NCI-H128 (cell line): ENCODE measurements at regions not wholly inside any gene's neighbourhood (a gene's known extent, or its start where the extent isn't known, plus 50 kb on each side); places are given as distances from the start of the nearest gene placed in this dataset.

Source experiments
- DNase-seq: peaks from one replicate; lab custom pipeline; 2025; ENCODE audit not compliant: unreplicated experiment; lab: John Stamatoyannopoulos, UW

GRCh38 chr2:554444-554843 lies 122.8 kb downstream of the TMEM18 start:
- no peak for DNase-seq

- DNase-seq = no peak
Measured at GRCh38 chr2:552906-553305, 124.3 kb downstream of the TMEM18 start.

- no peak for DNase-seq
Measured at GRCh38 chr2:551621-552020, 125.6 kb downstream of the TMEM18 start.

GRCh38 chr2:550860-551567 lies 126.2 kb downstream of the TMEM18 start:
- no peak for DNase-seq

DNA sequence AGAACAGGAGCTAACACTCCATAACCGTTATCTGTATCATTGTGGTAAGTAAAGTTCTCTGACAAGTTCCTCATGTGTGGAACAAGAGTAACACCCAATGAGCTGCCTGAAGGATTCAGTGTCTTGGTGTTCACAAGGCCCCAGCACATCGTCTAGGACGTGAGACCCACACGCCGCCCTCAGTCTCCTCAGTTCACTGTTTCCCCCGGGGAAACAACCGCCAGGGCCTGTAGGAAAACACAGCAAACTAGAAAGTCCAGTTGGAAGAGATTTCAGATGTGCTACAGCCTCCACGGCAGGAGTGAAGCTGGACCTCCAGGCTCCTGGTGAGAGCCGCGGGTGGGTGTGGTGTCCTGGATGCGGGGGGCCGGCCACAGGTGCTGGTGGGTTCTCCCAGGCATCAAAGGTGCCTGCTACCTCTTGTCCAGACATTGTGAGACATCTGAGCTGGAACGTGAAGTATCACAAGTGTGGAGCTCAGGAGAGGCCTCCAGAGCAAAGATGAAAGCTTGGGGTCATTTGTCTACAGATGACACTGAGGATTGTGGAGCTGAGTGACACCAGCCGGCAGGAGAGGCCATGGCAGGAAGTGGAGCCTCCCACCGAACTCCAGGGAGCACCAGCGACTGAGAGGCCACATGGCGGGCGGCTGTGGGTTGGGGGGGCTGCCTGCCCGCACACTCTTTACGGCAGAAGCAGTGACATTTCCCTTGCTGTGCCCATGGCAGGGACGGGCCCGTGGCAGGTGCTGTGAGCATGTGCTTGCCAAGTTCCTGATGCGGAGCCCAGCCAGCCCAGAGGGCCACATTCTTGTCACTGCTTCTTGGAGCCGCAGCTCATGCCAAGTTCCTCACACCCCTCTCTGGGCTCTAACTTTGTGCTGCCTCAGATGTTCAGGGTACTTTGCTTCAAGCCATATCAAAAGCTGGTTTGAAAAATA lies 131.2 kb downstream of the TMEM18 start:
- no peak for DNase-seq

DNA sequence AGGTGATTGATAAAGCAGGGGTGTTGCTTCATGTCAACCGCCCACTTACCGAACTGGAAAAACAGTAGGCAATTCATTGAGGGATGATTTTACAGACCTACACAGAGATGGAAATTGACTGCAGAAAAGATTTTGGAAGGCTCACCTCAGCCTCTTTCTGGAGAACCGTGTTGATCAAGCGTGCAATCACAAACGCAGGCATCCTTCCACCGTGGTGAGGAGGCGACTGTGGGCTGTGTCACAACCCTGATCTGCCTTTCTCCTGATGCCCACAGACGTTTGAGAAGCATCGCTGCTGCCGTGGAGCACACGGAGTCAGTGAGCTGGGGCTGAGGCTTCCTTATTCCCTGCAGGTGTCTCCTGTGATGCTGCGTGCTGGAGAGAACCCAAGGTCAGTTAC lies 132.0 kb downstream of the TMEM18 start:
- no peak for DNase-seq

- DNase-seq = no peak
Measured at GRCh38 chr2:538646-539045, 138.6 kb downstream of the TMEM18 start.

DNA sequence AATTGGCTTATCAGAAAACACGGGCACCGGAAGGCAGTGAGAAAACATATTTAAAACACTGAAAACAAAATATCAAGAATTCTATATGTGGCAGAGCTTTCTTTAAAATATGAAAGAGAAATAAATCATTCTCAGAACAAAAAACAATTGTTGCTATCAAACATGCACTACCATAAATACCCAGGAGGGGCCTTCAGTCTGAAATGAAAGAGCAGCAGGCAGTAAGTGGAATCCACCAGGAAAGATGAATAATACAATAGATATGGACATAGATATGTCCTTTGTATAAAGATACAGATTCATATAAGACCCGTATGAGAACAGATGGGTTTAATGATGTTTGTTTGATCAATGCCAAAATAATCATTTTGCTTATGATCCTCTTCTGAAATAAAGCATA lies 142.0 kb downstream of the TMEM18 start:
- no peak for DNase-seq

- no peak for DNase-seq
Measured at GRCh38 chr2:529852-530251, 147.4 kb downstream of the TMEM18 start.

DNA sequence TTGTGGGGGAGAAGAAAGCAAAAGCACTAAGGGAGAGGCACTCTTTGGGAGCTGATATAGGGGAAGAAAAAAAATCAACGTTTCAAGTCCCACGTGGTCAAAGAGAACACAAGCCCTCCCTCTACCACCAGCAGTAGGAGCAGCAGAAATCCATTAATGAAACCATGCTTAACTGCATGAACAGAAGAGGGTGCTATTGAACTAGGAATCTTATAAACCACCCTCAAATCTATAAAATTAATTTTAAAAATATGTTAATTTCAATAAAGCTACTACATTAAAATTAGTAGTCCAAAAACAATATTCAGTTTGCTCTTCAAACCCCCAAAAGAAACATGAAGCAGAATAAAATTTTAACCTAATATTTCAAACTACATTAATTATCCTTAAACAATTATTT lies 147.8 kb downstream of the TMEM18 start:
- DNase-seq = no peak

DNA sequence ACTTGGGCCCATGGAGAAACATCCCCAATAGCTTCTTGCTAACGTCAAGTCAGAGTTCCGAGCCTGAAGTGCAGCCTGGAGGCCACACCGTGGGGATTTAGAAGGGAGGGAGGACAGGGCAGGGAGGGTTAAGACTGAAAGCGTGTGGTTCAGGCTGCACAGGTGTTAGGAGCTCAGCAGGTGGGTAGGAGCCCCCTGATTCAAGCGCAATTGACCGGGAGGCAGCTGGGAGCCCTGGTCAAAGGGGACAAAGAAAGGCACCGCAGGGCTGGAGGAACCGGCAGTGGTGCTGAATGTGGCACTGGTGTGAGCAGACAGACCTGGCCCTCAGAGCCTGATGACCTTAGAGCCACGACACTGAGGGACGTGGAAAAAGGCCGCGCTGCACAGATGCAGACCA lies 149.6 kb downstream of the TMEM18 start:
- DNase-seq = no peak

GRCh38 chr2:526918-527317 lies 150.3 kb downstream of the TMEM18 start:
- DNase-seq = no peak

DNA sequence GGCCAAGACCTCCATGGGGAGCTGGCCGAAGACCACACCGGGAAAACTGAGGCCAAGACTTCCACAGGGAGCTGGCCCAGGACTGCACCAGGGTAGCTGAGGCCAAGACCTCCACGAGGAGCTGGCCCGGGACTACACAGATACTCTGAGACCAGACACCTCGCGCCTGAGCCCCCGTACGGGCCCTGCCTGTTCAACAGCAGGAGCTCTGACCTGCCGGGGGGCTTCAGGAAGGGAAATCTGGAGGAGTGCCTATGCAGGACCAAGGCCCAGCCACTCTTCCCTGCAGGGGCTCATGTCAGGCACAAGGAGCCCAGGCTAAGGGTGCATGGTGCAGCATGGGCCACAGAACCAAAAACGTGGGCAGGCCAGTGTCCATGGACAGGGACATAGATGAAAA lies 151.6 kb downstream of the TMEM18 start:
- DNase-seq = no peak

DNA sequence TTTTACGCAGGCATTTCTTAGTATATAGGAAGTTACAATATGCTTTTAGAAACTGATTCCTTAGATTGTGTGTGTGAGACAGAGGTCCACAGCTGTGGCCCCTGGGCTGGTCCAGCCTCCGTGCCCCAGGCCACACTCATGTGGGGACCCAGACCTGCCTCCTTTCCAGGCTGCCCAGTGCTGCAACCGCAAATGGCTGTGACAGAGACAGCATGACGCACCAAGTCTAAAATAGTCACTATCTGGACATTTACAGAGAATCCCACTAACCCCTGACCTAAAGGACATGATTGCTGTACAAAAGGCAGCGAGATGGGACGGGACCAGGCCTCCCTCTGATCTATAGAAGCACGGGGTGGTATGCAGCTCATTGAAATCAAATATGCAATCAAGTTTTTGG lies 152.2 kb downstream of the TMEM18 start:
- no peak for DNase-seq

DNA sequence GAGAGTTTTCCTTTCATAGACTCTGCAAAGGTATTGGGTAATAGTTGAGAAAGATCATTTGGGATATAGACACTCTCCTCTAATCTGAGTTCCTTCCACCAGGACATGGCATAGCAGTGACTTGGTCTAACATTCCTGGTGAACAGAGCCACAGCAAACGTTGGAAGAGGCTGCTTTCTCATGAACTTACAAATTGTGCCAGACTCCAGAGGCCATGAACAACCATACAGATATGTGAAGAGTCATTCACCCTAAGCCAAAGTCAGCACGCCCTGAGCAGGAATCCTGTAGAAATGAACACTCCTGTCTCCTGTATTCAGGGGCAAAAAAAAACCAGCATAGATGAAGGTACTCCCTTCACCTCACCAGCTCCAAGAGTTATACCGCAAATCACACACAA lies 152.8 kb downstream of the TMEM18 start:
- no peak for DNase-seq

DNA sequence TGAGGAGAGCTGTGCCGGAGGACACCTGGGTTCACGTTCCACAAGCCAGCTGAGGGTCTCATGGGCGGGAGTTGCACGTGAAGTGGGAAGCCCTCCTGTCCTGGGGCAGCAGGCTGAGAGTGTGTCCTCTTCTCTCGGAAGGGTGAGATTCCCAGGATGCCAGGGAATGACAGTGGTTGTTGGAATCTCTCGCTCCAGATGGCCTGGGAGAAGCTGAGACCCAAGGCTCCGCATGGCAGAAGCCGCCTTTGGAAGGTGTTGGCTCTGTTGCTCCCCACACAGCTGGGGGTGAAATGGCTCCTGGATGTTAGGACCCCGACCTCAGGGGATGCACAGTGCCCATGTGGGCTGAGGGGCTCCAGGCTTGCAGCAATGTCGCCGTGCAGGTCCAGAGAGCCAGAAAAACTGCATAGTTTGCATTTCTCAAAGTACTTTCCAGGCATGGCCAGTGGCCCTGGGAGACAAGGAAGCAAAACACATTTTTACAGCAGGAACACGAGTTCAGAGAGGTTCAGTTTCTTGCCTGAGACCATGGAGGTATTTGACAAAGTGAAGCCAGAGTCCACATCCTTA lies 153.4 kb downstream of the TMEM18 start:
- no peak for DNase-seq

DNA sequence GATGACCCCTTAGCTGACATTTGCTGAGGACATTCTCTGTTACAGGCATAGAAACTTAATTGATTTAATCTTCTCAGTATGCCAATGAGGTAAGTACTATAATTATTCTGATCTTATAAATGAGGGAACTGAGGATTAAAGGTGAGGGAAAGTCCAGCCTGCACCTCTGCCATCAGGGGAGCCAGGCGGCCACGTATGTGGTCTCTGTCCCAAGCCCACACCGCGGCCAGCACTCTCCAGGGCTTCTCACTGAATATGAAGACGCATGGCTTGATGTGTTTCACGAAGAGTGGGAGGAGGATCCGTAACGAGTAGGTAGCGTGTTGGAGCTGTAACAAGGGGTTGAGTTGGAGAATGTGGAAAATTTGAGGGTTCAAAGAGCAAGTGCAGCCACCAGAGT lies 154.4 kb downstream of the TMEM18 start:
- no peak for DNase-seq

DNA sequence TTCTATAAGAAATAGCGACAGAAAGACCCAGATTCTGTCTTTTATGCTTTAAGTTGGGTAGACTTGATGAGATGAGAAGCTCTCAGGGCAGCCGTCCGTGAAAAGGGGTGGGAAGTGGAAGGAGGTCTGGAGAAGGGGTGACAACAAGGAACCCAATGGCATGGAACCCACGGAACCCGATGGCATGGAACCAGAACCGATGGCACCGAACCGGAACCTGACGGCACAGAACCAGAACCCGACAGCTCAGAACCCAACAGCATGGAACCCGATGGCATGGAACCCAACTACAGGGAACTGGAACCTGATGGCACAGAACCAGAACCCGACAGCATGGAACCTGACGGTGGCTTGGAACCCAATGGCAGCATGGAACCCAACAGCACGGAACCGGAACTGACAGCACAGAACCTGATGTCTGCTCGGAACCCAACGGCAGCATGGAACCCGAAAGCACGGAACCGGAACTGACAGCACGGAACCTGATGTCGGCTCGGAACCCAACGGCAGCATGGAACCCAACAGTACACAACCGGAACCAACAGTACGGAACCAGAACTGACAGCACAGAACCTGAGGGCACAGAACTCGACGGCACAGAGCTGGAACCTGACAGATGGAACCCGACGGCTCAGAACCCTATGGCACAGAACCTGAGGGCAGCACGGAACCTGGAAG lies 155.2 kb downstream of the TMEM18 start:
- DNase-seq = no peak

GRCh38 chr2:520663-521340 lies 156.4 kb downstream of the TMEM18 start:
- no peak for DNase-seq

GRCh38 chr2:516944-517343 lies 160.3 kb downstream of the TMEM18 start:
- no peak for DNase-seq

GRCh38 chr2:516131-516530 lies 161.1 kb downstream of the TMEM18 start:
- no peak for DNase-seq
